ENCODE measurements at regions not wholly inside any gene's neighbourhood (a gene's known extent, or its start where the extent isn't known, plus 50 kb on each side); places are given as distances from the start of the nearest gene placed in this dataset.
"Not testable (repeated sequence)": the region's sequence is repeated elsewhere in the genome, so short reads cannot be mapped to it uniquely, and the experiment has no call there.

GRCh38 chr2:4695281-4695861, 992.0 kb downstream of the DCDC2C start:
- DNase-seq (ENCODE audit: low spot score), result no peak

- no peak for DNase-seq (ENCODE audit: low spot score)
These were observed 977.1 kb upstream of the SOX11 start for GRCh38 chr2:4715065-4715464.

- DNase-seq (ENCODE audit: low spot score), result no peak
These were observed 973.4 kb upstream of the SOX11 start for GRCh38 chr2:4718777-4719176.

DNA sequence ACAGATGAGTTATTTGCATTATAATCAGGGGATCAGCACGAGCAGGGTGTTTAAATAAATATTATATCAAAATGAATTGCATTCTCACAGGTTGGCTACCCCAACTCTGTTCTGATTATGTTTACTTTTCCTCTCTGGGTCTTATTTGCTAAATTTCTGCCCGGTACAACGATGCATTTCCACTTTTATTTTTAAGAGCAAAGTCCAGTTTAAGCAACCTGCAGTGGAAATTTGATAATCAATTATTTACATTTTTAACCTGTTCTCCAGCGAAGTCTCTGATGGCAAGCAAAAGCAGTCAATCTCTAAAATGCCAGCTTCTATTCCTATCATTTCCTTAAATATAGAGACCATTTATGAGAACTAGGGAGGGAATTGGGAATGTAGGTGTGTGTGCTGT, 966.6 kb upstream of the SOX11 start:
- DNase-seq (ENCODE audit: low spot score), result no peak

GRCh38 chr2:4732560-4732959, 959.6 kb upstream of the SOX11 start:
- no peak for DNase-seq (ENCODE audit: low spot score)

GRCh38 chr2:4745056-4745991, 946.9 kb upstream of the SOX11 start:
- DNase-seq (ENCODE audit: low spot score), result no peak

DNA sequence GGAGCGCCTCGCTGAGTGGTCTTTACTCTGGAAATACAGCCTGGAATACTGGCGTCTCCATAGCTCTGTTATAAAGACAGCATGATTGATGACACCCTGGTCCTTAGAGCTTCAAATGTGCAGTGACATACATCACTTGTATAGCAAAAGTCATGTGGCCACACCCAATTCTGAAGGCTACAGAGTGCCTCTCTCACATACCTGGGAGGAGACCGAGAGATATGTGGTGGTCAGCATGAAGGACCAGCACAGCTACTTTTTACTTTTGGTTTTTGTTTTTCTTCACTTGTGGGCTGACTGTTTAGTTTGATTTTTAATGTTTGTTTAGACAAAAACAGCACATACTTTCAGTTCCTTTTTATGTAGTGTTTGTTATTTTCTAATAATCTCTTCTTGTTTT, 938.5 kb upstream of the SOX11 start:
- DNase-seq (ENCODE audit: low spot score), result no peak

- DNase-seq (ENCODE audit: low spot score), result peak; percentile 14
These were observed 929.2 kb upstream of the SOX11 start for GRCh38 chr2:4762951-4763376.

DNA sequence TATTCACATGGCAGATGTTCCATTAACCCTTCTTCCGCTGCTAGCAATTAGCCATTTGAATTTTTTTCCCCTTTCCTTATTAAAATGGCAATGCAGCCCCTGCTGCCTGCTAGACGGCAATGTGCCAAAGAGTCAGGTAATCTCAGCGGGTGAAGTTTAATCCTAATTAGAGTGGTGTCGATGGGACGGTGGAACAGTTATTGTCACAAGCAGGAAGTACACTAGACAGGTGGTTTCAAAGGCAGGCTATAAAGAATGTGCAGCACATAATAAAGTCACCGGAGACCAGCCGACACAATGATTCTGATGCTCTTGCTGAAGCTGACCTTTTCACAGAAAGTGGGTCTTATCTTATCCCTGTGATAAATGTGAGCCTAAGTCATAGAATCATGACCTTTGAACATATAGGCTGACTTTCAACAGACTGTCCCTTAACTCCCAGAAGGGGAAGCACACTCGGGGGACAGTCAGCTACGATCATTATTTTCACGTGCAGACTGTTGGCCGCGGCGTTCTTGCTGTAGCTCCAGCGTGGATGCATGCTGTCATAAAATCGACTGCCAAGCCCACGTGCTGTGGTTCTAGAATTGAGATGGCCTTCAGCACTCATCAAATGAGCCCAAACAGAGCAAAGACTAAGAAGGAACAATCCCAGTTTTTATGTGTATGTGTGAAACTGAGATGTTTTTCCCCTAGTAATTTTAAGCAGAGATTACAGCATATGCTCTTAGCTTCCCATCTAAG, 926.2 kb upstream of the SOX11 start:
- no peak for DNase-seq (ENCODE audit: low spot score)

DNA sequence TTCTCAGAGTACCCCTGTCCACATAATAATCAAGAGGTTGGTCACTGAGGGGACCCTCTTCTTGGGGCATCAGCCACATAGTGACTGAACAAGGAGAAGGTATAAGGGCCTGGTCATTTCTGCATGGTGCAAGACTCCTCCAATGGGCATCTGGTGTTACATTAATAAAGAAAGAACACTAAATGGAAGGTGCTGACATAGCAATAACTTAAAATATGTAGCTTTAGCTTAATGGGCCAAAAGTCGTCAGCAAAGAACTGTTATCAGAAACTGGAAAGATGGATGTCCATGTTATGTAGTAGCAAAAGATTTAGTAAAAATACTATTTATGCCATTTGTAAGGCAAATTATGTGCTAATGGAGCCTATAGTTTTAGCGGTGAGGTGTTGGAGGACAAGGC, 916.5 kb upstream of the SOX11 start:
- no peak for DNase-seq (ENCODE audit: low spot score)

DNA sequence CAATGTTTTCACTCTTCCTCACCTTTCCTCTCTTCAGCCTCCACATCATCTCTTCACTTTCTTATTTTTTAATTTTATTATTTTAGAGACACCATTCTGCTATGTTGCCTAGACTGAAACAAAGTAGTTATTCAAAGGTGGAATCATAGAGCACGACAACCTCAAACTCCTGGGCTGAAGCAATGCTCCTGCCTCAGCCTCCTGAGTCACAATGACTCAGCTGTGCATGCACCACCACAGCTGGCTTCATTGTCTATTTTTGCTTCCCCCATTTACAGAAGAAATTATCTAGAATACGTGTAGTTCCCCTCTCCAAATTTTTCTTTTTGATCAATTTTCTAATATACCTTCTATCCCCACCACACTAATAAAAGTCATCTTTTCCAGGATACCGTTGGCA, 911.5 kb upstream of the SOX11 start:
- no peak for DNase-seq (ENCODE audit: low spot score)

DNA sequence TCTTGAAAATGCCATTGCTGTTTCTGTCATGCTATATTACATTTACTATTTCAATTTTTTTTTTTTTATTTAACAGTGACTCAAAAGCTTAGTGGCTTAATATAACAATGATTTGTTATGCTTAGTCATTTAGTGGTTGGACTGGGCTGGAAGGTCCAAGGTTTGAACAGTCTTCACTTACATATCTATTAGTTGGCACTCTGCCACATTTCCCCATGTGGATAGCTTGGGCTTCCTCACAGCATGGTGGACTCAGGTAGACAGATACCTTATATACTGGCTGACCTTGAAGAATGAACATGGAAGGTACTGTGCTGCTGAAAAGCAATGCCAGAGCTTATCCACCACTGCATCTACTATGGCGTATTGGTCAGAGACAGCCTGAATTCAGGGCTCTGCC, 909.5 kb upstream of the SOX11 start:
- no peak for DNase-seq (ENCODE audit: low spot score)

- no peak for DNase-seq (ENCODE audit: low spot score)
These were observed 900.7 kb upstream of the SOX11 start for GRCh38 chr2:4791488-4791887.

- no peak for DNase-seq (ENCODE audit: low spot score)
These were observed 900.1 kb upstream of the SOX11 start for GRCh38 chr2:4792126-4792525.

DNA sequence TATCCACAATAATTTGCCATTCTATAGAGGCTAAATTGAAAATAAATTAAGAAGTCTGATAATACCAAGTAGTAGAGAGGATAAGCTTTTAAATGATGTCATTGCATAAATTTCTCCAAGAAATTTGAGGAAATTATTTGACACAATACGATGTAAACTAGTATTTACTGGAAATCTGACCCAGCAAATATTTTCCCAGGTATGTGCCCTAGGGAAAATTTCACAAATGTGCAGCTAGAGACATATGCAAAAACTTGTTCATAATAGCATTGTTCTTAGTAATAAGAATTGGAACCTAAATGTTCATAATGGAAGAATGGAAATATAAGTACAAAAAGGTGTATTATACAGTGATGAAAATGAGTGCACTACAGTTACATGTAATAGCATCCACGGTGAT, 888.8 kb upstream of the SOX11 start:
- no peak for DNase-seq (ENCODE audit: low spot score)

DNA sequence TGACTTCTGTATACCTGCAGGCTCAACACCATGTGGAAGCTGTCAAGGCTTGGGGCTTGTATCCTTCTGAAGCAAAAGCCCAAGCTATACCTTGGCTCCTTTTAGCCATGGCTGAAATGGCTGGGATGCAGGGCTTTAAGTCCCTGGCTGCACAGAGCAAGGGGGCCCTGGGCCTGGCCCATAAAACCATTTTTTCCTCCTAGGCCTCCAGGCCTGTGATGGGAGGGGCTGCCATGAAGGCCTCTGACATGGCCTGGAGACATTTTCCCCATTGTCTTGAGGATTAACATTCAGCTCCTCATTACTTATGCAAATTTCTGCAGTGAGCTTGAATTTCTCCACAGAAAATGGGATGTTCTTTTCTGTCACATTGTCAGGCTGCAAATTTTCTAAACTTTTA, 878.0 kb upstream of the SOX11 start:
- DNase-seq (ENCODE audit: low spot score), result not testable (repeated sequence)

- DNase-seq (ENCODE audit: low spot score), result no peak
These were observed 864.3 kb upstream of the SOX11 start for GRCh38 chr2:4827836-4828235.

- no peak for DNase-seq (ENCODE audit: low spot score)
These were observed 863.4 kb upstream of the SOX11 start for GRCh38 chr2:4828682-4829374.

DNA sequence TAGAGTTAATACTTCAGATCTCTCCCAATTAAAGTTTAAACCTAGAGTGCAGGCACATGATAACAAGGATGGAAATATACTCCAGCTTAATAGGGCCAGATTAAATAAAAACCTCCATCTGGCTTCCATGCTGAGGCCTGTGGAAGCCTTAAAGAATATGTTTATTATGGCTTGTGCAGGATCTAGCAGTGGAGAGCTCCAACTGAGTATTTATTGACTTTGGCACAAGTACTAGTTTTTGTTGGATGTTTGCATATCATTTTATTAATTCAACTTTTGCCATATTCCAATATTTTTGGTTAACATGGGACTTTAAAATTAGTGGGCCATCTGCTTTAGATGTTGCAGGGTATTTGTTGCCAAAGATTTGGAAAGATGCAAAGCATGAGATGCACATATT, 860.4 kb upstream of the SOX11 start:
- no peak for DNase-seq (ENCODE audit: low spot score)

DNA sequence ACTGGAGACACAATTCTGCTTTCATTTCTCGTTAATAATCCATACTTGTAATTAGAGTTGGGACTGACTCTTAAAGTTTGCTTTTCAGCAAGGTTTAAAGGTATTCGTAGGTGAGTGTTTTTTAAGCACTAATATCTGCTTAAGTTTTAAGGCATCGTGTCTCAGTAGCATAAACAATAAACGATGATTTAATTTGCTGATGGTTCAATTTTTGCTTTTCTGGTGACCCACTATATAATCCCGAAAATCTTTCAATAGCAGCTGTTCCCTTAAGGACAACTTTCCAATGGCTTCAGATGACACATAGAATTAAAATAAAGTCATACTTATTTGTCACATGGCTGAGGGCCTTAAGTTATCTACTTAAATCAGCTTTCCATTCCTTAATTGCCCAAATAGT, 859.5 kb upstream of the SOX11 start:
- no peak for DNase-seq (ENCODE audit: low spot score)

DNA sequence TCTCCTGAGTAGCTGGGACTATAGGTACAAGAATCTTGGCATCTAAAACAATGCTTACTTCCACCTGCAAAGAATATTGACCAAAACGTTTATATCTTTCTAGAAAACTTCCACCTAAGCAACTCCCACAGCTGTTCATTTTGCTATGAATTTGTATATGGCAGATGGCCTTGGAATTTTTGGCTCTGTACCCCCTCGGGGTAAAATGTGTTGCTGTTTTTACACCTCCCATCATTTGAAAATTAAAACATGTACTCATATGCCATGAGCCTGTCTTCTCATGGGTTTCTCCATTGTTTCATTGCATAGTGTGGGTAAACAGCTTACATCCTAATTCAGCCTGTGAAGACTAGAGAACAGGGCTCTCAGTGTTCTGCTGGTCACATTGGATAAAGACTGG, 853.6 kb upstream of the SOX11 start:
- no peak for DNase-seq (ENCODE audit: low spot score)

DNA sequence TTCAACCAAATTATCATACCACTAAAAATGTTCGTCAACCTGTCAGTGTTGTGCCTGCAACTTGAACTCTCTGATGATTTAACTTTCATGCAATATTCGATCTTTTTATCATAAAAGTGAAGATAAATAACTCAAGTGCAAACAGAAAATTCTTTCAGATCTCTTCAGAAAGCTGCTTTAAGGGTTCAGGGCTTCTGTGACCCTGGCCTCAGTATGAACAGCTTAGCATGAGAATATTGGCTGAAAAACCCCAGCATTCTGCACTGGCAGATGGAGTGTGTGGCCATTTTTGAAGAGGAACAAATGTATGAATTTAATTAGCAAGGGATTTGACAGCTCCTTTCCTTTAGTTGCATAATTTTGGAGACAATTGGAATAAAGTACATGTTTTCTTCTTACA, 851.4 kb upstream of the SOX11 start:
- no peak for DNase-seq (ENCODE audit: low spot score)

All from globus pallidus (tissue), 1 donor.